K562 (cell line): ENCODE measurements at regions not wholly inside any gene's neighbourhood (a gene's known extent, or its start where the extent isn't known, plus 50 kb on each side); places are given as distances from the start of the nearest gene placed in this dataset.

Experiments used
- ATAC-seq: fragments of 200-7000 bp; cut with Tn5 transposase; 3 replicates; pipeline ENCODE4 v1.9.1; 2020; ENCODE audit warnings: moderate library complexity
- BruUV-seq: library from RNA; stranded (reverse); fragments of 400-500 nt; replicated peaks from 2 replicates; lab custom pipeline; 2021; lab: Mats Ljungman, UMichigan
- CTCF ChIA-PET: fragments of 300-600 bp; formaldehyde crosslinking; extraction: SDS; loops from one replicate; lab custom pipeline; 2021; ENCODE audit warnings: low intra/inter-chr PET ratio; lab: Yijun Ruan, JAX
- POLR2A ChIA-PET: fragments of 300-600, 350-650 bp; sonication (Branson Sonifier 250); formaldehyde crosslinking; extraction: SDS; loops from one replicate; lab custom pipeline; 2021; ENCODE audit warnings: antibody characterized with exemption, inconsistent platforms; lab: Yijun Ruan, JAX
- DNase-seq, 4 experiments: peaks; one replicate each; pipeline versions ENCODE4 v3.0.0 to v3.0.0-alpha.2; 2011 to 2018; ENCODE audit warnings: low spot score in 3 of 4, mixed read lengths in 3 of 4; ENCODE audit errors: extremely low read depth in 1 of 4
- FAIRE-seq: peaks from 2 replicates; lab custom pipeline; 2011; peaks lifted over from hg19 to GRCh38; lab: Jason Lieb, UNC
- H2AFZ ChIP-seq: 2 replicates; pipeline ENCODE4 v1.6.0; 2011; ENCODE audit warnings: low read depth, low read length, control low read depth, inconsistent platforms
- H3K27ac ChIP-seq: fragments of 200-600 bp; 3 replicates; pipeline ENCODE4 v1.8.0; 2011; ENCODE audit warnings: low read depth, mild to moderate bottlenecking, control low read depth, inconsistent platforms, low read length, moderate library complexity, mixed read lengths; ENCODE audit errors: extremely low read depth
- H3K27me3 ChIP-seq, 2 experiments: fragments of 300-600 bp in 1 of 2; 2 replicates in 1 of 2; 3 replicates in 1 of 2; pipeline versions ENCODE4 v1.6.0 to v1.8.0; 2011; ENCODE audit warnings: inconsistent platforms in 2 of 2, low read length in 2 of 2, mild to moderate bottlenecking in 1 of 2, mixed read lengths in 1 of 2, moderate library complexity in 1 of 2; ENCODE audit not compliant: control insufficient read depth in 2 of 2, insufficient read depth in 2 of 2
- H3K36me3 ChIP-seq: fragments of 300-600 bp; 3 replicates; pipeline ENCODE4 v1.8.0; 2011; ENCODE audit warnings: mild to moderate bottlenecking, low read length, inconsistent platforms; ENCODE audit not compliant: control insufficient read depth, insufficient read depth
- H3K4me1 ChIP-seq, 2 experiments: fragments of 200-600 bp in 1 of 2; replicated peaks in 1 of 2; 2 replicates in 1 of 2; 3 replicates in 1 of 2; pipeline versions ENCODE4 v1.5.1 to v1.8.0; 2011; ENCODE audit warnings: inconsistent platforms in 2 of 2, low read length in 2 of 2, mild to moderate bottlenecking in 1 of 2, mixed read lengths in 1 of 2, moderate library complexity in 1 of 2; ENCODE audit not compliant: control insufficient read depth in 2 of 2, insufficient read depth in 2 of 2
- H3K4me2 ChIP-seq: 2 replicates; pipeline ENCODE4 v1.6.1; 2011; ENCODE audit warnings: low read length, control low read depth, inconsistent platforms, mixed read lengths; ENCODE audit not compliant: insufficient read depth
- H3K4me3 ChIP-seq: fragments of 200-600 bp; sonication (generic), shearing (Covaris generic); 2 replicates; pipeline ENCODE4 v1.5.1; 2016; ENCODE audit warnings: control low read depth, inconsistent platforms
- H3K79me2 ChIP-seq: fragments of 200-600 bp; 3 replicates; pipeline ENCODE4 v1.8.0; 2011; ENCODE audit warnings: low read length, inconsistent platforms; ENCODE audit not compliant: control insufficient read depth, insufficient read depth
- H3K9ac ChIP-seq, 2 experiments: 2 replicates each; pipeline versions ENCODE4 v1.6.0 to v1.6.1; 2011; ENCODE audit warnings: low read depth in 2 of 2, low read length in 2 of 2, control low read depth in 1 of 2, inconsistent platforms in 1 of 2, mild to moderate bottlenecking in 1 of 2, mixed read lengths in 1 of 2; ENCODE audit not compliant: insufficient read depth in 1 of 2
- H3K9me1 ChIP-seq: one replicate; pipeline ENCODE4 v1.6.0; 2011; ENCODE audit warnings: inconsistent platforms, mild to moderate bottlenecking, low read length, moderate library complexity; ENCODE audit not compliant: control insufficient read depth, insufficient read depth
- H3K9me3 ChIP-seq: replicated peaks from 2 replicates; pipeline ENCODE4 v1.5.1; 2011; ENCODE audit warnings: low read depth, low read length, inconsistent platforms; ENCODE audit not compliant: control insufficient read depth, insufficient read depth
- H4K20me1 ChIP-seq: replicated peaks from 2 replicates; pipeline ENCODE4 v1.6.1; 2011; ENCODE audit warnings: low read length, inconsistent platforms, mixed read lengths; ENCODE audit not compliant: control insufficient read depth, insufficient read depth
- BRD4 ChIP-seq: fragments of 200-600 bp; sonication (generic); IDR thresholded peaks from 2 replicates; pipeline ENCODE4 v1.6.1; 2017; ENCODE audit warnings: inconsistent platforms
- HDAC8 ChIP-seq: fragments of 450-650 bp; IDR thresholded peaks from 2 replicates; pipeline ENCODE4 v1.6.1; 2016; ENCODE audit warnings: mild to moderate bottlenecking, missing genetic modification characterization, moderate library complexity, missing compliant biosample characterization
- HEY1 ChIP-seq: fragments of 250-450 bp; sonication (Bioruptor Pico); IDR thresholded peaks from 2 replicates; pipeline ENCODE4 v1.5.0; 2020; ENCODE audit warnings: mild to moderate bottlenecking, moderate library complexity, borderline replicate concordance
- HOXB6 ChIP-seq: fragments of 250-450 bp; sonication (Bioruptor Pico); IDR thresholded peaks from 2 replicates; pipeline ENCODE4 v1.5.1; 2022; ENCODE audit warnings: mild to moderate bottlenecking, borderline replicate concordance
- ILK ChIP-seq: fragments of 450-650 bp; IDR thresholded peaks from 2 replicates; pipeline ENCODE4 v1.6.1; 2016; ENCODE audit warnings: missing genetic modification characterization, low read depth, mild to moderate bottlenecking, missing compliant biosample characterization, moderate library complexity, borderline replicate concordance
- POU5F1 ChIP-seq: fragments of 150-350 bp; IDR thresholded peaks from 2 replicates; pipeline ENCODE4 v1.6.1; 2014; ENCODE audit warnings: borderline replicate concordance, low read length, low read depth, mild to moderate bottlenecking; ENCODE audit not compliant: partially characterized antibody
- RHOXF2B ChIP-seq: fragments of 250-450 bp; sonication (Bioruptor Pico); conservative IDR thresholded peaks from 2 replicates; pipeline ENCODE4 v1.5.1; 2021
- YY1 ChIP-seq, 3 experiments: IDR thresholded peaks; 2 replicates each; pipeline ENCODE4 v1.6.1; 2011; ENCODE audit warnings: low read length in 2 of 3, mild to moderate bottlenecking in 2 of 3, moderate library complexity in 2 of 3, borderline replicate concordance in 1 of 3, control low read depth in 1 of 3, low read depth in 1 of 3; ENCODE audit not compliant: insufficient read depth in 3 of 3, insufficient replicate concordance in 2 of 3, control insufficient read depth in 1 of 3, insufficient read length in 1 of 3; ENCODE audit errors: extremely low read depth in 1 of 3
- ZBTB17 ChIP-seq: fragments of 450-650 bp; formaldehyde crosslinking; IDR thresholded peaks from 2 replicates; pipeline ENCODE4 v1.4.0; 2020; ENCODE audit warnings: mild to moderate bottlenecking
- ZNF311 ChIP-seq: fragments of 250-450 bp; sonication (Bioruptor Pico); IDR thresholded peaks from 2 replicates; pipeline ENCODE4 v1.4.0; 2020; ENCODE audit warnings: mild to moderate bottlenecking, moderate library complexity
- ZNF398 ChIP-seq: fragments of 250-450 bp; sonication (Bioruptor Pico); IDR thresholded peaks from 2 replicates; pipeline ENCODE4 v1.8.0; 2021; ENCODE audit warnings: moderate library complexity, mild to moderate bottlenecking, inconsistent platforms
- ZNF586 ChIP-seq: fragments of 450-650 bp; formaldehyde crosslinking; conservative IDR thresholded peaks from 2 replicates; pipeline ENCODE4 v1.4.0; 2020; ENCODE audit warnings: mild to moderate bottlenecking, moderate library complexity
- WGBS: fragments of 100-300 bp; shearing (Covaris generic); methylation state at CpG from one replicate; pipeline ENCODE4 v1.1.6; 2016; ENCODE audit warnings: low coverage, mixed read lengths; ENCODE audit not compliant: insufficient coverage; ENCODE audit errors: missing lambda C conversion rate; 5-methylcytosine and 5-hydroxymethylcytosine counted together
- in situ Hi-C: fragments of 300-500 bp; cut with MboI; formaldehyde crosslinking; loops from 4 replicates; pipeline ENCODE4 v1.15.0; 2018; ENCODE audit warnings: inconsistent platforms, mixed read lengths
- intact Hi-C: fragments of 100-400 bp; cut with micrococcal nuclease; formaldehyde crosslinking; loops from 2 replicates; pipeline ENCODE4 v1.14.2; 2022
- TF ChIP-seq, protein P1 (sequence below), 2 experiments: fragments of 450-650 bp; IDR thresholded peaks; 2 replicates each; pipeline ENCODE4 v1.6.1; 2016
- TF ChIP-seq, protein P2 (sequence below): fragments of 250-450 bp; sonication (Bioruptor Pico); IDR thresholded peaks from 2 replicates; pipeline ENCODE4 v1.4.0; 2020; ENCODE audit warnings: mild to moderate bottlenecking, moderate library complexity

GRCh38 chr5:96193946-96194345, 232.3 kb upstream of the ELL2 start:
- no peaks in the 10 kb centered on the region for H3K9me1 ChIP-seq
- no peaks in the 10 kb centered on the region for H3K4me1 ChIP-seq
- CTCF ChIA-PET: no interaction called here
- no peaks in the 10 kb centered on the region for H3K79me2 ChIP-seq
- H3K27me3 ChIP-seq: no peaks in the 10 kb centered on the region
- in situ Hi-C loops: loop anchor here (10.0 kb wide), 1 partner anchor 1679 kb away; no protein-coding TSS in a partner anchor
- ATAC-seq (no peak), DNase-seq (no peak), FAIRE-seq (no peak)
- no peaks in the 10 kb centered on the region for H3K36me3 ChIP-seq
- POLR2A ChIA-PET: interaction anchor here (1.0 kb wide), 1 partner anchor 10 kb away, joined by 3 read pairs; no protein-coding TSS in a partner anchor
- no peaks in the 10 kb centered on the region for H4K20me1 ChIP-seq
- no peak overlapping the region for H3K4me2 ChIP-seq
- no peak overlapping the region for H3K4me3 ChIP-seq
- H3K9ac ChIP-seq: no peak overlapping the region
- intact Hi-C loops: no loop called here
- no peak overlapping the region for H2AFZ ChIP-seq
- H3K9me3 ChIP-seq: no peaks in the 10 kb centered on the region
- no peak overlapping the region for H3K27ac ChIP-seq
- BruUV-seq: no TSS peak
- WGBS: 0% methylated on average over 2 of the region's 2 CpGs
- TF ChIP-seq BRD4 (no peak), POU5F1 (no peak), ZNF398 (CRISPR knock-in tag) (no peak), YY1 (IDR thresholded peaks at IDR 0.05; ENCODE audit: borderline replicate concordance in 1 of 3, control insufficient read depth in 1 of 3, extremely low read depth in 1 of 3, insufficient read depth in 3 of 3, insufficient read length in 1 of 3, insufficient replicate concordance in 2 of 3, low read depth in 1 of 3, low read length in 2 of 3) (no peak), ZNF586 (CRISPR knock-in tag) (no peak), HEY1 (CRISPR knock-in tag) (no peak), RHOXF2B (CRISPR knock-in tag) (no peak), ZBTB17 (CRISPR knock-in tag) (no peak), HDAC8 (tag) (no peak), ILK (no peak), HOXB6 (CRISPR knock-in tag) (no peak), ZNF311 (CRISPR knock-in tag) (no peak)
- TF ChIP-seq, protein P1, sequence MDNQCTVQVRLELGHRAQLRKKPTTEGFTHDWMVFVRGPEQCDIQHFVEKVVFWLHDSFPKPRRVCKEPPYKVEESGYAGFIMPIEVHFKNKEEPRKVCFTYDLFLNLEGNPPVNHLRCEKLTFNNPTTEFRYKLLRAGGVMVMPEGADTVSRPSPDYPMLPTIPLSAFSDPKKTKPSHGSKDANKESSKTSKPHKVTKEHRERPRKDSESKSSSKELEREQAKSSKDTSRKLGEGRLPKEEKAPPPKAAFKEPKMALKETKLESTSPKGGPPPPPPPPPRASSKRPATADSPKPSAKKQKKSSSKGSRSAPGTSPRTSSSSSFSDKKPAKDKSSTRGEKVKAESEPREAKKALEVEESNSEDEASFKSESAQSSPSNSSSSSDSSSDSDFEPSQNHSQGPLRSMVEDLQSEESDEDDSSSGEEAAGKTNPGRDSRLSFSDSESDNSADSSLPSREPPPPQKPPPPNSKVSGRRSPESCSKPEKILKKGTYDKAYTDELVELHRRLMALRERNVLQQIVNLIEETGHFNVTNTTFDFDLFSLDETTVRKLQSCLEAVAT (IDR thresholded peaks at IDR 0.05): no peak
- TF ChIP-seq, protein P2, sequence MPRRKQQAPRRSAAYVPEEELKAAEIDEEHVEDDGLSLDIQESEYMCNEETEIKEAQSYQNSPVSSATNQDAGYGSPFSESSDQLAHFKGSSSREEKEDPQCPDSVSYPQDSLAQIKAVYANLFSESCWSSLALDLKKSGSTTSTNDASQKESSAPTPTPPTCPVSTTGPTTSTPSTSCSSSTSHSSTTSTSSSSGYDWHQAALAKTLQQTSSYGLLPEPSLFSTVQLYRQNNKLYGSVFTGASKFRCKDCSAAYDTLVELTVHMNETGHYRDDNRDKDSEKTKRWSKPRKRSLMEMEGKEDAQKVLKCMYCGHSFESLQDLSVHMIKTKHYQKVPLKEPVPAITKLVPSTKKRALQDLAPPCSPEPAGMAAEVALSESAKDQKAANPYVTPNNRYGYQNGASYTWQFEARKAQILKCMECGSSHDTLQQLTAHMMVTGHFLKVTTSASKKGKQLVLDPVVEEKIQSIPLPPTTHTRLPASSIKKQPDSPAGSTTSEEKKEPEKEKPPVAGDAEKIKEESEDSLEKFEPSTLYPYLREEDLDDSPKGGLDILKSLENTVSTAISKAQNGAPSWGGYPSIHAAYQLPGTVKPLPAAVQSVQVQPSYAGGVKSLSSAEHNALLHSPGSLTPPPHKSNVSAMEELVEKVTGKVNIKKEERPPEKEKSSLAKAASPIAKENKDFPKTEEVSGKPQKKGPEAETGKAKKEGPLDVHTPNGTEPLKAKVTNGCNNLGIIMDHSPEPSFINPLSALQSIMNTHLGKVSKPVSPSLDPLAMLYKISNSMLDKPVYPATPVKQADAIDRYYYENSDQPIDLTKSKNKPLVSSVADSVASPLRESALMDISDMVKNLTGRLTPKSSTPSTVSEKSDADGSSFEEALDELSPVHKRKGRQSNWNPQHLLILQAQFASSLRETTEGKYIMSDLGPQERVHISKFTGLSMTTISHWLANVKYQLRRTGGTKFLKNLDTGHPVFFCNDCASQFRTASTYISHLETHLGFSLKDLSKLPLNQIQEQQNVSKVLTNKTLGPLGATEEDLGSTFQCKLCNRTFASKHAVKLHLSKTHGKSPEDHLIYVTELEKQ (CRISPR knock-in tag): no peak
